ENCODE measurements at regions not wholly inside any gene's neighbourhood (a gene's known extent, or its start where the extent isn't known, plus 50 kb on each side); places are given as distances from the start of the nearest gene placed in this dataset.

- TF ChIP-seq POLR2A (IDR thresholded peaks at IDR 0.05): no peak
- TF ChIP-seq, protein P1, sequence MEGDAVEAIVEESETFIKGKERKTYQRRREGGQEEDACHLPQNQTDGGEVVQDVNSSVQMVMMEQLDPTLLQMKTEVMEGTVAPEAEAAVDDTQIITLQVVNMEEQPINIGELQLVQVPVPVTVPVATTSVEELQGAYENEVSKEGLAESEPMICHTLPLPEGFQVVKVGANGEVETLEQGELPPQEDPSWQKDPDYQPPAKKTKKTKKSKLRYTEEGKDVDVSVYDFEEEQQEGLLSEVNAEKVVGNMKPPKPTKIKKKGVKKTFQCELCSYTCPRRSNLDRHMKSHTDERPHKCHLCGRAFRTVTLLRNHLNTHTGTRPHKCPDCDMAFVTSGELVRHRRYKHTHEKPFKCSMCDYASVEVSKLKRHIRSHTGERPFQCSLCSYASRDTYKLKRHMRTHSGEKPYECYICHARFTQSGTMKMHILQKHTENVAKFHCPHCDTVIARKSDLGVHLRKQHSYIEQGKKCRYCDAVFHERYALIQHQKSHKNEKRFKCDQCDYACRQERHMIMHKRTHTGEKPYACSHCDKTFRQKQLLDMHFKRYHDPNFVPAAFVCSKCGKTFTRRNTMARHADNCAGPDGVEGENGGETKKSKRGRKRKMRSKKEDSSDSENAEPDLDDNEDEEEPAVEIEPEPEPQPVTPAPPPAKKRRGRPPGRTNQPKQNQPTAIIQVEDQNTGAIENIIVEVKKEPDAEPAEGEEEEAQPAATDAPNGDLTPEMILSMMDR (IDR thresholded peaks at IDR 0.05): no peak
Measured at GRCh38 chr13:34847766-34848165, 94.3 kb upstream of the NBEA start.

Measured in Peyer's patch (tissue), 4 donors.